ENCODE measurements at regions not wholly inside any gene's neighbourhood (a gene's known extent, or its start where the extent isn't known, plus 50 kb on each side); places are given as distances from the start of the nearest gene placed in this dataset.

DNA sequence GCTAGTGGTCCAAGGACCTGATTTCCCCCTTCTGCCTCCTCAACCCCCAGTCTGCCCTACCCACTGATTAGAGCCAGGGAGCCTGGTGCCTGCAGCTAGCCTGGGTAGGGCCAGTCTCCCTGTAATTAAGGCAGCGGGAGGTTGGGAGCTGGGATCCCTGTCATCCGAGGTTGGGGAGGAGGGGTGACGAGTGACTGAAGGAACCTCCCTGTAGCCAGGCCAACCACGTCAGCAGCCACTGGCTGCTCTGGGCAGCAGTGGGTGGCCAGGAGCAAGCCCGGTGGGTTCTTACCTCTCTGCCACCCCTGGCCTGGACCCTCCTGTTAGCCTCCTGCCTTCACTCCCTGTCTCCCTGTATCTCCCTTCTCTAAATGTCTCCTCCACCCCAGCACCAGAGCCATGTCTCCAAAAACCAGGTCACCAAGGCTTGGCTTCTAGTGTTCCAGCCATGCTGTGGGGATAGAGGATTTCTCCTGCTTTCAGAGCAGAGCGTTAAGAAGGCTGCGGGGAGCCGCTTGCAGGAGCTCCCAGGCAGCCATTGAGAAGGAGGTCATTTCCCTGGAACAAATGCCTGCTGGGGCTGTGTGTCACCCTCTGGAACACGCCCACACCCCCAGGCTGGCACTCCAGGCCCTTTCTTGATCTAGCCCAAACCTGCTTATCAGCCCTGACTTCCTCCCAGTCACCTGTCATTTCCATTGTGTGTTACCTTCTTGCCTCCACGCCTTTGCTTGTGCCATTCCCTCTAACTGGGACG, 65.0 kb upstream of the GGTA1 start:
- FAIRE-seq (no peak), ATAC-seq (no peak), DNase-seq (no peak)
- TF ChIP-seq, protein P1, sequence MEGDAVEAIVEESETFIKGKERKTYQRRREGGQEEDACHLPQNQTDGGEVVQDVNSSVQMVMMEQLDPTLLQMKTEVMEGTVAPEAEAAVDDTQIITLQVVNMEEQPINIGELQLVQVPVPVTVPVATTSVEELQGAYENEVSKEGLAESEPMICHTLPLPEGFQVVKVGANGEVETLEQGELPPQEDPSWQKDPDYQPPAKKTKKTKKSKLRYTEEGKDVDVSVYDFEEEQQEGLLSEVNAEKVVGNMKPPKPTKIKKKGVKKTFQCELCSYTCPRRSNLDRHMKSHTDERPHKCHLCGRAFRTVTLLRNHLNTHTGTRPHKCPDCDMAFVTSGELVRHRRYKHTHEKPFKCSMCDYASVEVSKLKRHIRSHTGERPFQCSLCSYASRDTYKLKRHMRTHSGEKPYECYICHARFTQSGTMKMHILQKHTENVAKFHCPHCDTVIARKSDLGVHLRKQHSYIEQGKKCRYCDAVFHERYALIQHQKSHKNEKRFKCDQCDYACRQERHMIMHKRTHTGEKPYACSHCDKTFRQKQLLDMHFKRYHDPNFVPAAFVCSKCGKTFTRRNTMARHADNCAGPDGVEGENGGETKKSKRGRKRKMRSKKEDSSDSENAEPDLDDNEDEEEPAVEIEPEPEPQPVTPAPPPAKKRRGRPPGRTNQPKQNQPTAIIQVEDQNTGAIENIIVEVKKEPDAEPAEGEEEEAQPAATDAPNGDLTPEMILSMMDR (IDR thresholded peaks at IDR 0.05): no peak
- Histone ChIP-seq H3K4me3 (no peak overlapping the region), H3K27ac (no peak overlapping the region), H3K27me3 (no peaks in the 10 kb centered on the region), H3K9me3 (no peaks in the 10 kb centered on the region), H3K4me1 (peaks cover 0 to 6% (median 5%) of the 10 kb centered on the region in 3 donors), H3K36me3 (no peaks in the 10 kb centered on the region)
- intact Hi-C loops (cut with DNase I): no loop called here
- 78 to 84% methylated on average over 11 of the region's 11 CpGs for WGBS, 2 donors

DNA sequence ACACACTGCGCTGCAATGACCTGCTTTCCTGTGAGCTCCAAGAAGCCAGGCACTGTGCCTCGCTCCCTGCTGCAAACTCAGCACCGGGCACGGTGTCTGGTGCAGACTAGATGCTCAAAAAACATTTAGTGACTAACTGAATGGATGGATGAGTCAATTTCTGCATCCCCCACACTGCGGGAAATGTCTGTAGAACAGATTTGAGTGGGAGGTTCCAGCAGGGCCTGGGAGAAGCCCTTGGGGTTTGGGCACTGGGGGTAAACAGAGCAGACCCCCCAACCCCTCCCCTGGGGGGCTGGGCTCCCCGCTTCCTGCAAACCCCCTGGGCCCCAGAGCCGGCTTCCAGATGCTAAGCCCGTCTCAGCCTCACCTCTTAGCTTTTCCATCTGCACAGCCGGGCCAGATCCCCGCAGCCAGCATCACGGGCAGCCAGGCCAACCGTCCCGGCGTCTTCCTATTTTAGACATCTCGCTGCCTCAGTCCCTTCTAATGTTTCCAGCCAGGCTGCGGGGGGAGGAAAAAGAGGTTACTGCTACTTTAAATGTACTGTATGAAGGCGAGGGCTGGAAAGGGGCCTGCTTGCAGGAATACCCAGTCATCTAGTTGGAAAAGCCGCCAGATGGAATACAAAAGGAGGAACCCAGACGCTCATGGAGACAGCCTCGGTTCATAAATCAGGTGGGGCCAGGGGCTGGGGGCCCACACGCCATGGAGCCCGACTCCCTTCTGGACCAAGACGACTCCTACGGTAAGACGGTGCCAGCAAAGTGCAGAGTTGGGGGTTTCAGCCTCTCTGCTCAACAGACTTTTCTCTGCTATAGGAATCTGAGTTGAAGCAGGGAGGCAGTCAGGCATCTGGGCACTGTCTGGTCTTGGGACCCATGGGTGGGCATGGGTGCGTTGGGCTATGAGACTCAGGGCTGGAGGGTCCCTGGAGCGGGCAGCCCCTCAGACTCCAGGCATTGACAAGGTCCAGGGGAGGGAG, 67.1 kb upstream of the GGTA1 start:
- Histone ChIP-seq H3K4me1 (peaks cover 0 to 6% (median 5%) of the 10 kb centered on the region in 3 donors), H3K36me3 (no peaks in the 10 kb centered on the region), H3K27me3 (no peaks in the 10 kb centered on the region), H3K27ac (no peak overlapping the region), H3K4me3 (peak overlapping the region in 1 of 4 donors; percentile 2), H3K9me3 (no peaks in the 10 kb centered on the region)
- intact Hi-C loops (cut with DNase I): no loop called here
- no peak for FAIRE-seq
- TF ChIP-seq, protein P1 (IDR thresholded peaks at IDR 0.05): no peak
- 79 to 82% methylated on average over 27 of the region's 27 CpGs for WGBS, 2 donors
- DNase-seq: no peak
- ATAC-seq: peak in 1 of 4 donors; percentile 30

DNA sequence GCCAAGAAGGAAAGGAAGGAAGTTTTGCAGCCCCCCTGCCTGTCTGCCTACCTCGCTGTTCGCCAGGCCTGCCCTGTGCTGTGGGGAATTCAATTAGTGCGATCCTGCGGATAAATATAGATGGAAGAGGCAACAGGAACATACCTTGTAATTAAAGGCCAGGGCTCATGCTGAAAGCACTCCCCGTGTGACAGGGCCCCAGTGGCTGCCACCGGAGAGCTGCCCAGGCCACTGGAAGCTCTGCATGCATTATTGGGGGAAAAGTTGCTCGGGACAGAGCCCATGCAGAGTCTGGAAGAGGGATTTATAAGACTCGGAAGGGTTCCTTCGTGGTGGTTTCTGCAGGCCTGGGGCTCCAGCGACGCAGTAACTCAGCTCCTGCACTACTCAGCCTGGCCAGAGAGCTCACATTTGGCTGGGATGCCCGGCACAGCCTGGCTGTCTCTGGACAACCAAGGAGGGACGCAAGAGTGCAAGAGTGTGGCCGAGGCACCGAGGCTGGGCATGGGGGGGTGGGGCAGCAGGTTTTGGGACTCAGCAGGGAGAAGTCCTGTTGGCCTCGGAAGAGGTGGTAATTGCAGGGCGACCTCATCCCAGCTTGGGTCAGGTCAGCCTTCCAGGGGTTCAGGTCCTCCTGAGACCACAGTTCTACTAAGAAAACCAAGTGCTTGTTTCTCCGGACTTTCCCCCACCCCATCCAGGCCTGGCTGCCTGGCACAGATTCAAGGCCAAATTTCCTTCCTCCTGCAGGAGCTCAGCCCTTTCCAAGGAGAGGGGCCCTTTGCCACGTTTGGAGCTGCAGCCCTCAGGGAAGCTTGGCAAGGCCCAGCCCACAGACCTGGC, 68.1 kb upstream of the GGTA1 start:
- no peak for FAIRE-seq

More for the DNA sequence above, 68.1 kb upstream of the GGTA1 start:
- ATAC-seq: peak; percentile 39 to 53 (median 42)
- Histone ChIP-seq H3K36me3 (no peaks in the 10 kb centered on the region), H3K9me3 (no peaks in the 10 kb centered on the region), H3K4me1 (peaks cover 0 to 6% (median 5%) of the 10 kb centered on the region in 3 donors), H3K4me3 (peak overlapping the region in 1 of 4 donors; percentile 2), H3K27ac (peak overlapping the region in 1 of 4 donors; percentile 58), H3K27me3 (no peaks in the 10 kb centered on the region)
- intact Hi-C loops (cut with DNase I): no loop called here
- 57 to 60% methylated on average over 19 of the region's 19 CpGs for WGBS, 2 donors
- DNase-seq: peak in 3 of 6 donors; percentile 28 to 43 (median 42)
- TF ChIP-seq, protein P1 (IDR thresholded peaks at IDR 0.05): no peak
